Adrenal gland (tissue), 5 donors: ENCODE measurements at regions not wholly inside any gene's neighbourhood (a gene's known extent, or its start where the extent isn't known, plus 50 kb on each side); places are given as distances from the start of the nearest gene placed in this dataset.

Experiments used
- POLR2A ChIP-seq, 2 donors: fragments of 450-650 bp; IDR thresholded peaks; one replicate each; pipeline ENCODE4 v1.6.1; 2017; ENCODE audit warnings: antibody characterized with exemption in 2 of 2, mild to moderate bottlenecking in 2 of 2, moderate library complexity in 1 of 2
- TF ChIP-seq, protein P1 (sequence below), 6 experiments: fragments of 450-650 bp in 4 of 6; fragments of 200-600 bp in 2 of 6; sonication (generic) in 1 of 6; IDR thresholded peaks; 1 replicate in 5 of 6; 2 replicates in 1 of 6; pipeline versions ENCODE4 v1.5.1 to v1.8.0; 2016 to 2021; ENCODE audit warnings: antibody characterized with exemption in 6 of 6, mild to moderate bottlenecking in 2 of 6, moderate library complexity in 1 of 6
- donor health status: DM: no; HTN: no; CAD: no.

GRCh38 chr9:22389271-22389670 lies 57.4 kb upstream of the DMRTA1 start:
- no peak for TF ChIP-seq POLR2A (IDR thresholded peaks at IDR 0.05)
- TF ChIP-seq, protein P1, sequence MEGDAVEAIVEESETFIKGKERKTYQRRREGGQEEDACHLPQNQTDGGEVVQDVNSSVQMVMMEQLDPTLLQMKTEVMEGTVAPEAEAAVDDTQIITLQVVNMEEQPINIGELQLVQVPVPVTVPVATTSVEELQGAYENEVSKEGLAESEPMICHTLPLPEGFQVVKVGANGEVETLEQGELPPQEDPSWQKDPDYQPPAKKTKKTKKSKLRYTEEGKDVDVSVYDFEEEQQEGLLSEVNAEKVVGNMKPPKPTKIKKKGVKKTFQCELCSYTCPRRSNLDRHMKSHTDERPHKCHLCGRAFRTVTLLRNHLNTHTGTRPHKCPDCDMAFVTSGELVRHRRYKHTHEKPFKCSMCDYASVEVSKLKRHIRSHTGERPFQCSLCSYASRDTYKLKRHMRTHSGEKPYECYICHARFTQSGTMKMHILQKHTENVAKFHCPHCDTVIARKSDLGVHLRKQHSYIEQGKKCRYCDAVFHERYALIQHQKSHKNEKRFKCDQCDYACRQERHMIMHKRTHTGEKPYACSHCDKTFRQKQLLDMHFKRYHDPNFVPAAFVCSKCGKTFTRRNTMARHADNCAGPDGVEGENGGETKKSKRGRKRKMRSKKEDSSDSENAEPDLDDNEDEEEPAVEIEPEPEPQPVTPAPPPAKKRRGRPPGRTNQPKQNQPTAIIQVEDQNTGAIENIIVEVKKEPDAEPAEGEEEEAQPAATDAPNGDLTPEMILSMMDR (IDR thresholded peaks at IDR 0.05): no peak
